GM18873 (cell line): ENCODE measurements at regions not wholly inside any gene's neighbourhood (a gene's known extent, or its start where the extent isn't known, plus 50 kb on each side); places are given as distances from the start of the nearest gene placed in this dataset.

Experiments
- ATAC-seq: cut with Tn5 transposase; IDR thresholded peaks from one replicate; pipeline ENCODE4 v1.9.1; 2021; ENCODE audit warnings: mild to moderate bottlenecking, moderate library complexity, moderate number of reproducible peaks; ENCODE audit not compliant: unreplicated experiment, low FRiP score

DNA sequence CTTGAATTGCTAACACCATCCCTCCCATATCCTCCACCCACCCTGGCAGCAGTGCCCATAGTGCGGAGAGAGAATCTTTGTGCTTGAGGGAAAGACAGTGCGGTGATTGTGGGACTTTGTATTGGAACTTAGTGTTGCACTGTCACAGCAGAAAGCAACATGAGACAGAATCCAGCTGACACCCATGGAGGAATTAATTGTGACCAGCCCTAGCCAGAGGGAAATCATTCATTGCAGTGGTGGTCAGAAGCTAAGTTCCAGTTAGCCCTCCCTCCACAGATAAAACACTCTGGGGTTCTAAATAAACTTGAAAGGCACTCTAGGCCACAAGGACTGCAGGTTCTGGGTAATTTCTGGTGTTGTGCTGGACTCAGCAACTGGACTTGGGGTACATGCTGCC, 1002.6 kb downstream of the TMTC2 start:
- ATAC-seq = no peak

- ATAC-seq = no peak
Observed at GRCh38 chr12:83676781-83677295, 990.1 kb downstream of the TMTC2 start.

DNA sequence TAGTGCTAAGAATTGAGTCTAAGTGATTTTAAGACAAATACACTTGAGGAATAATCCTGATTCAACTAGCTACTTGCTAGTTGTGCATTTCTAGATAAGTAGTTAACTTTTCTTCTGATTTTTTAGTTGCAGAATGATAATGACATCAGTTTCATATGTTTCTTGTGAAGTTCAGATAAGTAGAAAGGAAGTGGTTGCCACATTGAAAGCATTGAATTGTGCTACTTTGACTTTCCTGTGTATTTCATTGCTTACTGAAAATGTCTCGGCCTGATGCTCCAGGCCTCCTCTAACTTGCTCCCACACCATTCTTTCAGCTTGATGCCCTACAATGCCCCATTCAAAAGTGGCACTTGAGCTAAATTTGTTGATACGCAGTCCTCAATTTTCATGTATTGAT, 980.0 kb downstream of the TMTC2 start:
- no peak for ATAC-seq

DNA sequence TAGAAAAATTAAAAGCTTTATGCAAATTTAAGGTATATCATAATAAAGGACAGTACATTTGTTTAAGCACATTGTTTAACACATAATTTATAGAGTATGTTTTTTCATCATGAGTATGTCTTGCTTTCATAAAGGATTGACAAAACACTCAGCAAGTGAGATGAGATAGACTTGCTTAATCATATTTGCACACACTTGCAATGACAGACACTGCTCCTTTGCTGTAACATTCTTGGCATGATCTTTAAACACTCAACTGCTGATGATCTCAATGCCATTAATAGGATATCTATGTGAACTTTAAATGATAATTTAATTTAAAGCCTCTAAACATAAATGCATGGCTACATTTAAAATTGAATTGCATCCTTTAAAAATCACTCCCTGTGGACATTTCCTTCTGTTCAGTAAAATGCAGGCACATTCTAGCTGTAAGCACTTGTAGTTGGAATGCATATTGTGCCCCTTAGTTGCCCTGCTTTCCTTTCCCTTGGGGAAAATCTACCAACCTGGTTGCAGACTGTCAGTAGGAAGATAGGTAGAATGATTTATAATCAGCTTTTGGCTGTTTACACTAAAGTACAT, 979.0 kb downstream of the TMTC2 start:
- no peak for ATAC-seq

DNA sequence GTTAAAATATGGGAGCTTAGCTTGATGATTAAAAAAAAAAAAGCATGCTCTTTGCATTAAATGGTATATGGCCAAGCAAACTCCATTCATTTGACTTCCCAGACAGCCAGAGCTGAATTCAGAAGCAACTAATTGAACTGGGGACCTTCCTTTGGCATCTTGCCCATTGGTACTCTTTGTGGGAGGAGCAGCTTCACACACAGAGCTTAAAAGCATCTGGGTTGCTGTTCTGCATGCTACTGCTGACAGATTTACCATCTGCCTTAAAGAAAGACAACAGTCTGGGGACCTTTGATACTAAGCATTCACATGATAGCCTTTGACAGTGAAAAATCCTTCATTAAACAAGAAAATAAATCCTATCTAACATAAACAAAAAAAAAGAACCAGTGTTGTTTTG, 977.9 kb downstream of the TMTC2 start:
- no peak for ATAC-seq

GRCh38 chr12:83660727-83661358, 974.1 kb downstream of the TMTC2 start:
- no peak for ATAC-seq

DNA sequence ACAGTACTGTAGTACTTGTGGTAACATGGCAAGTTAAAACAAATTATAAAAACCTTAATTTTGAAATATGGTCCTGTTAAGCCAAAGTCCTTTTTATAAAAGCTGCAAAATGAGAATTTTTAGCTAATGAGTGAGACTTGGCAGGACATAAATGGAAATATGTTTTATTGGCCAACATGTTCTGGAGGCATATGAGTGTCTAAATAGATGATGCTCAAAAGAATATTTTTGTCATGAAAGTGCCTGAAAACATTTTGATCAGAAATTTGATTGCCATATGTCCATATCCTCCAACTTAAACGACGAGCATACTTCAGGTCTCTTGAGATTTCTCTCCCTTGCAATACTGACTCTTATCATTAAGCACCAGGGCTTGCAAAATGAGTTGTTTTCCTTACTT, 972.6 kb downstream of the TMTC2 start:
- no peak for ATAC-seq

GRCh38 chr12:83656004-83656403, 969.3 kb downstream of the TMTC2 start:
- no peak for ATAC-seq

DNA sequence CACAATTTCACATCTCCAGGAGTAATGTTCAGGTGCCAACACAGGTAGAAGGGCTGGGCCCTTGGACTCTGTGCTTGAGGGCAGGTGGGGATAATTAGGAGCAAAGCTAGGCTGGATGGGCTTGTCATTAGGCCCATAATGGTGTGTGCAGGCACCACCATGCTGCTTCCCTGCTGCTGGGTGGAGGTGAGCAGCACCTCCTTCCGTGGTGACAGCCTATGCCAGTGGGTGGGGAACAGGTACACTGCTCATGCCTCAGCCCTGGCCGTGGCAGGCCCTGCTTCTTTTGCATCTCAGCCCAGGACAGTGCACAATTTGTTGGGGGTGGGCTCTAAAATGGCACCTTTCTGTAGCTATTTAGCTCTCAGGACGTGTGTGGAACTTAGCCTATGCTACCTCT, 955.5 kb downstream of the TMTC2 start:
- ATAC-seq = no peak

DNA sequence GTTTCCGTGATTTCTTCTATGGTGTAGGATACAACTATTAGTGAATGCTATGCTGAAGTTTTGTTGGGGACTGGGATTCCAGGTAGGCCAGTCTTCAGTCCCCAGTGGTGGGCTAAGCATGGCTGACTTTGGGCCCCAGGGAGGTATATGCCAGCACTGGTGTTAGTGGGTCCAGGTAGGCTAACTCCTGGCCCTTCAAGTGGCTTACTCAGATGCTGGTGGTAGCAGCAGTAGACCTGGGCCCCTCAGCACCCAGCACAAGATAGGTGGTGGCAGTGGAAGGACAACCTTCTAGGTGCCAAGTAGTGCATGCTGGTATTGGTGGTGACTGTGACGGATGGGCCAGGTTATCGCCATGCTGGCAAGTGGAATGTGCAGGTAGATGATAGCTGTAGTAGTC, 955.1 kb downstream of the TMTC2 start:
- ATAC-seq = no peak

DNA sequence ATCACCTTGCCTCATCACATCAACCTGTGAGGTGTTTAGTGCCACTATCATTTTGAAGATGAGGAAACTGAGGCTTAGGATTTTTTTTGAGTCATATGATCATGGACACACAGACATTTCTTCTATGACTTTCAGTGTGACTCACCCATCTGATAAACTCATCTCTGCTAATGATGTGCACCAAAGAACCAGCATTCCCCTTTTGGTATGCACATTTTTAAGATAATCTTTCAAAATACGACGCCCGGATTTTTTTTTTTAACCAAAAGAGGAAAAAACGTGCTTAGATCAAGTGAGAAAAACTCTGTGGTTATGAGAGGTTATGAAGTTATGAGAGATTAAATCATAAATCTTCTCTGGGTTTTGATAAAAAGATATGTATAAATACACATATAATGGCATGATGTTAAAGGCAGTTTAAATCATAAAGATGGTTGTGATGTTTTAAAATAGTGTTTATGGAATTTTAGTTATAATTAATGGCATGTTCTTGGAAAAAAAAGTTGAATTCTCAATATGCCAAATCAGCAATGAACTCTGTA, 948.1 kb downstream of the TMTC2 start:
- no peak for ATAC-seq

DNA sequence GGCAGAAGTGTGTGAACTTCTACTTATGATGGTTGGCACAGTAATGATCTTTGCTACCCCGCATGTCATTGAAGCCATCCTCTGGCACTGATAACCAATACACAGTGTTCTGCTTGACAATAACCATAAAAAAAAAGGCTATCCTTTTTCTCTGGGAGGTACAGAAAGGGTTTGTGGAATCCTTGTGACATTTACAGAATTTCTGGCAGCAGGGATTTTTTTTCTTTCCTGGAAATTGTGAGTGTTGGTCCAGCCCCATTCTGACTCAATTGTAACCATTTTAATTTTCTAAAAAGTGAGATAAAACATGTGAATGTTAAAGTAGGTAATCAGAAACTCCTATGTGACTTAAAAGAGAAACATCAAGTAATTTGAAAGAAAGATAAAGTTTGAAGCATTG, 943.8 kb downstream of the TMTC2 start:
- no peak for ATAC-seq

DNA sequence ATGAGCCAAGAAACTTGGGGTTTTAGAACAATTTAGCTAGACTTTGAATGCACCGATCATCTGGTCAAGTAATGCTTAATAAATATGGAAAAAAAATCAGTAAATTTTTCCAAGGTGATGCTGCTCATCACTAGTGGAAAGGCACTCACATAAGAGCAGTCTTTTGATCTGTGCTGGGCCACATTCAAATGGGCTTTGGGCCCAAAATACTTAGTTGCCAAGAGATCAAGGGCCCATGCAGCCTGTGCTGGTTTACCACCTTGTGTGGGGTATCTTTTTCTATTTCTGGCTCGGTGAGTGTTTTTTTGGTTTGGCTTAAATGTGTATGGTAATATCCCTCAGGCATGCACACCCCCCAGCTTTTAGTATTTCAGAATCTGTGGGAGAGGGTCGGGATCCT, 943.2 kb downstream of the TMTC2 start:
- no peak for ATAC-seq

DNA sequence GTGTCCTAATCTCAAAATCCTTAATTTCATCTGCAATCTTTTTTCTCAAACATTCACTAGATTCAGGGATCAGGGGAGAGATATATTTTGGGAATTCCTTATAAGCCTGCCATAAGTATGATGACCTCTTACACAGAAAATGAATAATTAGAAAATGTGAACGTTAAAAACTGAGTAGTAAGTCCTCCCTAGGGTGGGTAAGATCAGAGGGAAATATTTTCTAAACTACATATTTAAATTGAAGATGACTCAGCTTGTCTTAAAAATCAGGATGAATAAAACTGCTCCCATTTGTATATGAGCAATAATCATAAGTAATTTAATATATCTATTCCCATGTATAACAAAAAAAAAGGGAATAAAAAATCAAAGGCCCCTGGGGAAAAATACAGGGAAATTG, 935.5 kb downstream of the TMTC2 start:
- no peak for ATAC-seq

GRCh38 chr12:83619973-83620372, 933.3 kb downstream of the TMTC2 start:
- no peak for ATAC-seq

- ATAC-seq = no peak
Observed at GRCh38 chr12:83615152-83615551, 928.4 kb downstream of the TMTC2 start.

- no peak for ATAC-seq
Observed at GRCh38 chr12:83613586-83614110, 926.9 kb downstream of the TMTC2 start.

- ATAC-seq = no peak
Observed at GRCh38 chr12:83603106-83603505, 916.4 kb downstream of the TMTC2 start.

GRCh38 chr12:83575326-83575725, 888.6 kb downstream of the TMTC2 start:
- no peak for ATAC-seq

GRCh38 chr12:83574142-83574541, 887.4 kb downstream of the TMTC2 start:
- ATAC-seq = no peak

DNA sequence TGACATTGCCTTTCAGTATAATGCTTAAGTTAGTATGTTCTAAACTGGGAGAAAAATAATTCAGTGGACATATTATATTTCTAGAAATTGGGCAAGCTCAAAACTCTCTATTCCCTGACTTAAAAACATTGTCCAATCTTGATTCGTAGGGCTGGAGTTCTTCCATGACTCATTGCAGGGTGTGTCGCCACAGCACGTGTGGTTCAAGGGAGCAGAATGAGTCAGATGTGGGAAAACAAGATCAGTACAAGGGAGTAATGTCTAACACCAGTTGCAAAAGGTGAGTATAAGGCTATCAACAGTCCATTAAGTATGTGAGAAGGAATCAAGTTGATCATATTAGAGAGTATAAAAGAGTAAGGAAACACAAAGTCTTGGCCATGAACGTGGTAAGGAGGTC, 887.0 kb downstream of the TMTC2 start:
- ATAC-seq = no peak

GRCh38 chr12:83559650-83560049, 872.9 kb downstream of the TMTC2 start:
- ATAC-seq = no peak
